ENCODE measurements at regions not wholly inside any gene's neighbourhood (a gene's known extent, or its start where the extent isn't known, plus 50 kb on each side); places are given as distances from the start of the nearest gene placed in this dataset.

GRCh38 chr2:217166241-217166850 is 306.5 kb upstream of the TNP1 start:
- DNase-seq = peak in 1 of 2 donors; percentile 74
- Histone ChIP-seq H3K36me3 (ENCODE audit: control insufficient read depth in 1 of 2, insufficient read depth in 2 of 2, low read length in 2 of 2) (no peaks in the 10 kb centered on the region), H3K27me3 (ENCODE audit: insufficient read depth, low read length) (no peaks in the 10 kb centered on the region), H3K27ac (ENCODE audit: low read depth, low read length) (no peak overlapping the region), H3K4ac (ENCODE audit: low read depth, low read length) (no peak overlapping the region), H3K9me3 (ENCODE audit: insufficient read depth, low read depth, low read length) (no peaks in the 10 kb centered on the region), H3K23ac (ENCODE audit: low read length) (no peak overlapping the region), H3K18ac (ENCODE audit: low read length) (no peak overlapping the region), H3K4me2 (ENCODE audit: low read length) (no peak overlapping the region), H2BK12ac (ENCODE audit: low read length) (peak overlapping the region; percentile 87), H2AFZ (ENCODE audit: insufficient read depth, low read length, poor library complexity) (no peak overlapping the region), H4K8ac (ENCODE audit: low read depth, low read length) (no peak overlapping the region), H3K4me1 (ENCODE audit: control insufficient read depth in 1 of 2, insufficient read depth in 2 of 2, low read length in 2 of 2) (peaks cover 2 to 8% of the 10 kb centered on the region in 2 experiments), H2BK120ac (ENCODE audit: insufficient read depth, low read length, poor library complexity) (no peak overlapping the region), H3K14ac (ENCODE audit: low read length) (no peak overlapping the region), H3K79me2 (ENCODE audit: control insufficient read depth, insufficient read depth, low read length, poor library complexity) (no peaks in the 10 kb centered on the region), H3K79me1 (ENCODE audit: low read length) (peaks cover 12% of the 10 kb centered on the region), H4K91ac (ENCODE audit: low read depth, low read length) (no peak overlapping the region), H3K9ac (ENCODE audit: low read length) (no peak overlapping the region), H2AK5ac (ENCODE audit: low read length) (no peak overlapping the region), H2BK5ac (ENCODE audit: low read depth, low read length, poor library complexity) (no peak overlapping the region), H4K12ac (ENCODE audit: low read depth, low read length) (no peak overlapping the region), H3K4me3 (ENCODE audit: low read depth, low read length) (no peak overlapping the region)
- no CpG with 5 or more reads among the region's 3 CpGs for WGBS (ENCODE audit: extremely low coverage, insufficient coverage, insufficient read length)

GRCh38 chr2:217165547-217165946 is 305.7 kb upstream of the TNP1 start:
- no peak overlapping the region for H4K12ac ChIP-seq (ENCODE audit: low read depth, low read length)
- no peak overlapping the region for H3K4ac ChIP-seq (ENCODE audit: low read depth, low read length)
- WGBS (ENCODE audit: extremely low coverage, insufficient coverage, insufficient read length) = no CpG with 5 or more reads among the region's 2 CpGs
- H3K9me3 ChIP-seq (ENCODE audit: insufficient read depth, low read depth, low read length) = no peaks in the 10 kb centered on the region
- H2AFZ ChIP-seq (ENCODE audit: insufficient read depth, low read length, poor library complexity) = no peak overlapping the region
- no peak overlapping the region for H3K9ac ChIP-seq (ENCODE audit: low read length)
- H3K4me3 ChIP-seq (ENCODE audit: low read depth, low read length) = no peak overlapping the region
- no peak overlapping the region for H3K14ac ChIP-seq (ENCODE audit: low read length)
- no peak overlapping the region for H4K8ac ChIP-seq (ENCODE audit: low read depth, low read length)
- H2BK5ac ChIP-seq (ENCODE audit: low read depth, low read length, poor library complexity) = no peak overlapping the region
- no peak overlapping the region for H2BK120ac ChIP-seq (ENCODE audit: insufficient read depth, low read length, poor library complexity)
- peaks cover 12% of the 10 kb centered on the region for H3K79me1 ChIP-seq (ENCODE audit: low read length)
- no peaks in the 10 kb centered on the region for H3K36me3 ChIP-seq (ENCODE audit: control insufficient read depth in 1 of 2, insufficient read depth in 2 of 2, low read length in 2 of 2)
- H3K27me3 ChIP-seq (ENCODE audit: insufficient read depth, low read length) = no peaks in the 10 kb centered on the region
- no peak overlapping the region for H4K91ac ChIP-seq (ENCODE audit: low read depth, low read length)
- no peak overlapping the region for H3K4me2 ChIP-seq (ENCODE audit: low read length)
- no peak overlapping the region for H2AK5ac ChIP-seq (ENCODE audit: low read length)
- H3K79me2 ChIP-seq (ENCODE audit: control insufficient read depth, insufficient read depth, low read length, poor library complexity) = no peaks in the 10 kb centered on the region
- no peak for DNase-seq
- peaks cover 4 to 9% of the 10 kb centered on the region in 2 experiments for H3K4me1 ChIP-seq (ENCODE audit: control insufficient read depth in 1 of 2, insufficient read depth in 2 of 2, low read length in 2 of 2)
- no peak overlapping the region for H3K23ac ChIP-seq (ENCODE audit: low read length)
- no peak overlapping the region for H3K27ac ChIP-seq (ENCODE audit: low read depth, low read length)
- no peak overlapping the region for H3K18ac ChIP-seq (ENCODE audit: low read length)
- H2BK12ac ChIP-seq (ENCODE audit: low read length) = no peak overlapping the region

- peak overlapping the region; percentile 81 for H4K91ac ChIP-seq (ENCODE audit: low read depth, low read length)
- H3K36me3 ChIP-seq (ENCODE audit: control insufficient read depth in 1 of 2, insufficient read depth in 2 of 2, low read length in 2 of 2) = no peaks in the 10 kb centered on the region
- H3K18ac ChIP-seq (ENCODE audit: low read length) = peak overlapping the region; percentile 95
- DNase-seq = no peak
- no peaks in the 10 kb centered on the region for H3K27me3 ChIP-seq (ENCODE audit: insufficient read depth, low read length)
- peak overlapping the region; percentile 87 for H2BK120ac ChIP-seq (ENCODE audit: insufficient read depth, low read length, poor library complexity)
- no peak overlapping the region for H4K12ac ChIP-seq (ENCODE audit: low read depth, low read length)
- H3K9ac ChIP-seq (ENCODE audit: low read length) = peak overlapping the region; percentile 29
- H3K4ac ChIP-seq (ENCODE audit: low read depth, low read length) = no peak overlapping the region
- peak overlapping the region; percentile 23 for H4K8ac ChIP-seq (ENCODE audit: low read depth, low read length)
- peak overlapping the region; percentile 97 for H2AK5ac ChIP-seq (ENCODE audit: low read length)
- H2AFZ ChIP-seq (ENCODE audit: insufficient read depth, low read length, poor library complexity) = no peak overlapping the region
- H3K23ac ChIP-seq (ENCODE audit: low read length) = no peak overlapping the region
- peak overlapping the region; percentile 80 for H3K14ac ChIP-seq (ENCODE audit: low read length)
- H3K4me3 ChIP-seq (ENCODE audit: low read depth, low read length) = no peak overlapping the region
- H3K79me1 ChIP-seq (ENCODE audit: low read length) = peaks cover 12% of the 10 kb centered on the region
- WGBS (ENCODE audit: extremely low coverage, insufficient coverage, insufficient read length) = no CpG with 5 or more reads among the region's 4 CpGs
- no peaks in the 10 kb centered on the region for H3K79me2 ChIP-seq (ENCODE audit: control insufficient read depth, insufficient read depth, low read length, poor library complexity)
- H2BK5ac ChIP-seq (ENCODE audit: low read depth, low read length, poor library complexity) = no peak overlapping the region
- H3K4me1 ChIP-seq (ENCODE audit: control insufficient read depth in 1 of 2, insufficient read depth in 2 of 2, low read length in 2 of 2) = peaks cover 4 to 9% of the 10 kb centered on the region in 2 experiments
- H3K4me2 ChIP-seq (ENCODE audit: low read length) = no peak overlapping the region
- no peaks in the 10 kb centered on the region for H3K9me3 ChIP-seq (ENCODE audit: insufficient read depth, low read depth, low read length)
- H2BK12ac ChIP-seq (ENCODE audit: low read length) = peak overlapping the region; percentile 99
- no peak overlapping the region for H3K27ac ChIP-seq (ENCODE audit: low read depth, low read length)
These were observed 304.1 kb upstream of the TNP1 start for GRCh38 chr2:217163987-217164386.

- no CpG with 5 or more reads among the region's 9 CpGs for WGBS (ENCODE audit: extremely low coverage, insufficient coverage, insufficient read length)
- H4K91ac ChIP-seq (ENCODE audit: low read depth, low read length) = peak overlapping the region; percentile 43
- H4K8ac ChIP-seq (ENCODE audit: low read depth, low read length) = peak overlapping the region; percentile 70
- no peak overlapping the region for H3K4me3 ChIP-seq (ENCODE audit: low read depth, low read length)
- no peaks in the 10 kb centered on the region for H3K36me3 ChIP-seq (ENCODE audit: control insufficient read depth in 1 of 2, insufficient read depth in 2 of 2, low read length in 2 of 2)
- no peaks in the 10 kb centered on the region for H3K9me3 ChIP-seq (ENCODE audit: insufficient read depth, low read depth, low read length)
- H2BK12ac ChIP-seq (ENCODE audit: low read length) = peak overlapping the region; percentile 87
- no peak overlapping the region for H3K9ac ChIP-seq (ENCODE audit: low read length)
- H2BK120ac ChIP-seq (ENCODE audit: insufficient read depth, low read length, poor library complexity) = peak overlapping the region; percentile 62
- H3K4ac ChIP-seq (ENCODE audit: low read depth, low read length) = no peak overlapping the region
- peaks cover 12% of the 10 kb centered on the region for H3K79me1 ChIP-seq (ENCODE audit: low read length)
- no peak overlapping the region for H2AFZ ChIP-seq (ENCODE audit: insufficient read depth, low read length, poor library complexity)
- no peaks in the 10 kb centered on the region for H3K27me3 ChIP-seq (ENCODE audit: insufficient read depth, low read length)
- H3K23ac ChIP-seq (ENCODE audit: low read length) = no peak overlapping the region
- H2BK5ac ChIP-seq (ENCODE audit: low read depth, low read length, poor library complexity) = peak overlapping the region; percentile 53
- no peak overlapping the region for H4K12ac ChIP-seq (ENCODE audit: low read depth, low read length)
- H3K4me2 ChIP-seq (ENCODE audit: low read length) = no peak overlapping the region
- DNase-seq = no peak
- H3K79me2 ChIP-seq (ENCODE audit: control insufficient read depth, insufficient read depth, low read length, poor library complexity) = no peaks in the 10 kb centered on the region
- peak overlapping the region; percentile 15 for H3K14ac ChIP-seq (ENCODE audit: low read length)
- H3K18ac ChIP-seq (ENCODE audit: low read length) = no peak overlapping the region
- H3K4me1 ChIP-seq (ENCODE audit: control insufficient read depth in 1 of 2, insufficient read depth in 2 of 2, low read length in 2 of 2) = peaks cover 4 to 5% of the 10 kb centered on the region in 2 experiments
- no peak overlapping the region for H2AK5ac ChIP-seq (ENCODE audit: low read length)
- peak overlapping the region; percentile 1 for H3K27ac ChIP-seq (ENCODE audit: low read depth, low read length)
These were observed 302.7 kb upstream of the TNP1 start for GRCh38 chr2:217162533-217162932.
